HS-27A (cell line): ENCODE measurements at regions not wholly inside any gene's neighbourhood (a gene's known extent, or its start where the extent isn't known, plus 50 kb on each side); places are given as distances from the start of the nearest gene placed in this dataset.
"Not testable (repeated sequence)": the region's sequence is repeated elsewhere in the genome, so short reads cannot be mapped to it uniquely, and the experiment has no call there.

Experiments
- DNase-seq: peaks from one replicate; pipeline ENCODE4 v3.0.0-alpha.2; 2012; ENCODE audit warnings: low read depth, missing footprints

DNA sequence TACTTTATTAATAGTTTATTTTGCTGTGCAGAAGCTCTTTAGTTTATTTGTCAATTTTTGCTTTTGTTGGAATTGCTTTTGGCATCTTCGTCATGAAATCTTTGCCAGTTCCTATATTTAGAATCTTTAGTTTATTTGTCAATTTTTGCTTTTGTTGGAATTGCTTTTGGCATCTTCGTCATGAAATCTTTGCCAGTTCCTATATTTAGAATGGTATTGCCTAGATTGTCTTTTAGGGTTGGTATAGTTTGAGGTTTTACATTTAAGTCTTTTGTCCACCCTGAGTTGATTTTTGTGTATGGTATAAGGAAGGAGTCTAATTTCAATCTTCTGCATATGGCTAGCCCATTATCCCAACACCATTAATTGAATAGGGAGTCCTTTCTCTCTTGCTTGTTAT lies 93.9 kb upstream of the TCF21 start:
- not testable (repeated sequence) for DNase-seq

DNA sequence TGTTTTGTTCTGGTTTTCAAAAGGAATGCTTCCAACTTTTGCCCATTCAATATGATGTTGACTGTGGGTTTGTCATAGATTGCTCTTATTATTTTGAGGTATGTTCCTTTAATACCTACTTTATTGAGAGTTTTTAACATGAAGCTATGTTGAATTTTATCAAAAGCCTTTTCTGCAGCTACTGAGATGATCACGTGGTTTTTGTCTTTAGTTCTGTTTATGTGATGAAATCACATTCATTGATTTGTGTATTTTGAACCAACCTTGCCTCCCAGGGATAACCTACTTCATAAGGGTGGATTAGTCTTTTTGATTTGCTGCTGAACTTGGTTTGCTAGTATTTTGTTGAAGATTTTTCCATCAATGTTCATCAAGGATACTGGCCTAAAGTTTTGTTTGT lies 92.7 kb upstream of the TCF21 start:
- no peak for DNase-seq

- DNase-seq = no peak
Observed at GRCh38 chr6:133799043-133799442, 89.9 kb upstream of the TCF21 start.

GRCh38 chr6:133802861-133803260 lies 86.1 kb upstream of the TCF21 start:
- no peak for DNase-seq

GRCh38 chr6:133804265-133804664 lies 84.6 kb upstream of the TCF21 start:
- no peak for DNase-seq

- DNase-seq = no peak
Observed at GRCh38 chr6:133805876-133806275, 83.0 kb upstream of the TCF21 start.

DNA sequence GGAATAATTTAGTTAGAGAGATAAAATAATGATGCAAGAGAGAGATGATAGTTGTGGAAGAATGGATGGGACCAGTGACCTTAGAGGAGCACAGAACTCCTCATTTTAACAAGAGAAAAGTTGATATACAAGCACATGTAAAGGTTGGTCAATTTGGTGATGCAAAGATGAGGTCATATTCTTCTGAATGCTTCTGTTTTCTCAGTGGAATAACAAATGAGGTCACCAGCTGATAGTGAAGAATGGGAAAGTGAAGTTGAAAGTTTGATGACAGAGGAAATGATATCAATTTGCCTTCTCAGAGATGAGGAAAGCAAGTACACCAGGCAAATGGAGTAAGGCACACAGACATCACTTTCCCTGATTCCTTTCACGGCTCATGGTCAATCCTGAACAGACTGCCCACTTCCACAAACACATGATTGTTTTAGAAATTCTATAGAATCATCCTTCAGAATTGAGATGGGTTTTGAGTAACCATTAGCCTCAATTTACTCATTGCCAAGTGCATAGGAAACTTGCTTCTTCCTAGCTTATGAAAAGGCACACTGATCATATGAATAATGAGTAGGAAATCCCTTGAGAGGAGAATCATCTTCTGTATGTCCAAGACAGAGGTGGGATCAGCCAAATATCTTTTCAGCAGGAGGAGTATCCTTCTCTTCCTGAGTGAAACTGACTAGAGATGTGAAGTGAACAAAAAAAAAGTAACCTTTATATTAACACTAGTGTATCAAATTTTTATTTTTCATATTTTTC lies 82.4 kb upstream of the TCF21 start:
- DNase-seq = no peak

DNA sequence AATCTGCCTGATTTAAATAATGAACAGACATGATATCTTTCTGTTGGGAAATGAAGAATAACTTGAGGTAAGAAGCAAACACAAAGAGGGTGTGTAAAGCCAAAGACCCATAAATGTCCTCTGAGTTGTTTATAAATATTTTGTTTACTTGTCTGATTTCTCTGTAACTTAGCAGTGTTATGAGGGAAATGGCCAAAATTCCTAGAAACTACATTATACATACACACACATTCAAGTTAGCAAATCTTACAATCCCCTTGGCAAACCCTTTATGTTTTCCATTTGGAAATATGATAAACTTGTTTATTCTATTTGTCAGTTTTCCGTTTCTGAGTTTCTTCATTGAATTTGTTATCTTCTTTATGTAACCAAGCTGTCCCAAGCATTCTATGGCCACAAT lies 81.4 kb upstream of the TCF21 start:
- DNase-seq = no peak

GRCh38 chr6:133809406-133809805 lies 79.5 kb upstream of the TCF21 start:
- no peak for DNase-seq

DNA sequence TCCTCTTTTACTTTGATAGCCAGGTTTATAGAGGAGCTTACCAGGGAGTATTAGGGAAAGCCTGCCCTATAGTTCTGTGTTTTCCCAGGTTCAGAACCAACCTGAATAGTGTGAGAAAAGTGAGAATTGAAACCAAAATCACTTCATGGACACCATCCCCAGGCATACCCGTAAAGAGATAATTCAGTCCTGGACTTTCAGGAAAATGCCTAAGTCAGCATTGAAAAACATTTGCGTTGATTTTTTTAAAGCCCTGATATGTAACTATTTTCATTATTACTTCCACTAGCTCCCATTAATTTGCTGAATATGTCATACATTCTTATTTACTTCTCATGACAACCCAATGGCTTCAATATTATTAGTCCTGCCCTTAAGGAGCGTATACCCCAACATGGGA lies 77.4 kb upstream of the TCF21 start:
- DNase-seq = no peak

- not testable (repeated sequence) for DNase-seq
Observed at GRCh38 chr6:133812446-133812845, 76.5 kb upstream of the TCF21 start.

- DNase-seq = no peak
Observed at GRCh38 chr6:133814238-133814637, 74.7 kb upstream of the TCF21 start.

DNA sequence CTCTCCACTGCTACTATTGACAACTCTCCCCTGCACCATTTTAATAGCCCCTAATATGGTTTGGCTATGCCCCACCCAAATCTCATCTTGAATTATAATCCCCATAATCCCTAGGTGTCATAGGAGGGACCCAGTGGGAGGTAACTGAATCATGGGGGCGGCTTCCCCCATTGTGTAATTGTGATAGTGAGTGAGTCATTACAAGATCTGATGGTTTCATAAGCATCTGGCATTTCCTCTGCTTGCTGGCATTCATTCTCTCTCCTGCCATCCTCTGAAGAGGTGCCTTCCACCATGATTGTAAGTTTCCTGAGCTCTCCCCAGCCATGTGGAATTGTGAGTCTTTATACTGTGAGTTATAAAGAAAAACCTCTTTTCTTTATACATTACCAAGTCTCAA lies 74.1 kb upstream of the TCF21 start:
- no peak for DNase-seq

DNA sequence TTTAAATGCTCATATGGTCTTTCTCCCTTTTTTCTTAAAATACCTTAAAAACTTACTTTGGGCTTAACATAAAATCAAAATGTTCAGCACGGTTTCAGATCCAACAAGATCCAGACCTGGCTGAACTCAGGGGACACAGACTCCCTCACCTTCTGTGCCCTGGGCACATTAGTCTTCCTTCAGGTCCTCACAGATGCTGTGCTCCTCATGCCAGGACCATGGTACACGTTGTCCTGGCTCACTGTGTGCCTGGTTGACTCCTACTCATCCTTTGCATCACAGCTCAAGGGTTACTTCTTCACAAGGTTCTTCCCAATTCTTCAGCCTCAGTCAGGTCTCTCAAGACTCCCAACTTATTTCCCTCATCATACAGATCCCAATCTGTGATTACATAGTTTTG lies 73.6 kb upstream of the TCF21 start:
- DNase-seq = no peak

DNA sequence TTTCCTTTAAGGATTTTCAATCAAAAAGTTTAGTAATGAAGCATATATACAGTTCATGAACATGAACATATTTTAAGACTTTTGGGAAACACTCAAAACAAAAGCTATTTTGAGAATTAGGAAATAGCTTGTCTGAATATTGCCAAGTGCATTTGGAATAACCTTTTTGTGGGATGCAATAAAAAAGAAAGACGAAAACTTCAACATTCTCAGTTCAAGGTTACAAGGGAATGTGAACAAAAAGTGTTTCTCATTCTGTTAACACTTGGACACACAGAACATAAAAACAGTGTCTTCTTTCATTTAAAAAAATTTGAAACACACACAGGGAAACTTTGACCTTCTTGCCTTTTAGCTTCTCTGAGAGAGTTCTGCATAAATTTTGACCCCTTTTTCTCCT lies 72.7 kb upstream of the TCF21 start:
- no peak for DNase-seq

- no peak for DNase-seq
Observed at GRCh38 chr6:133817460-133818047, 71.4 kb upstream of the TCF21 start.

DNA sequence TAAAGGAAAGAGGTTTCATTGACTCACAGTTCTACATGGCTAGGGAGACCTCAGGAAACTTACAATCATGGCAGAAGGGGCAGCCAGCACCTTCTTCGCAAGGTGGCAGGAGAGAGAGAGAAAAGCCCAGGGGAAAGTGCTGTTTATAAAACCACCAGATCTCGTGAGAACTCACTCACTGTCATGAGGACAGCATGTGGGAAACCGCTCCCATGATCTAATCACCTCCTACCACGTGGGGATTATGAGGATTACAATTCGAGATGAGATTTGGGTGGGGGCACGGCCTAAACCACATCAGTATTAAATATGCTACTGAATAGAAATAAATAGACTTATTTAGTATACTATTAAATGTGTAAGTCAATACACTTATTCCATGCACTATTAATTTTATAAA lies 70.6 kb upstream of the TCF21 start:
- DNase-seq = no peak

DNA sequence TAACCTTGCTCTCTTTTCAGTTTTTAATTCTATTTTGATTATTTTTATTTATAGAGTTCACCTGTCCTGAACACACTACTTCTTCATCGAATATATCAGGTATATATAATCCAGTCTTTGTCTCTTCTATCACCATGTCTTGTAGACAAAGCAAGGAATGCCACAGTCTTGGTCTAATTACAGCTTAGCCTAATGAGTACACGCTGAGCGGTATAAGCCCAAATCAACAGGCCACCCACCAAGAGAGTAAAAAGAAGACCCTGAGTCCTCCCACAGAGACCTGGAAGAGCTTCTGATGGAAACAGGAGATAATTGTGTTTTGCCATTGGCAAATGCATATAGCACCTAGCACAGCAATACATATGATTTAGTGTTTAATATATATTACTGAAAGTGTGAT lies 68.7 kb upstream of the TCF21 start:
- DNase-seq = no peak

DNA sequence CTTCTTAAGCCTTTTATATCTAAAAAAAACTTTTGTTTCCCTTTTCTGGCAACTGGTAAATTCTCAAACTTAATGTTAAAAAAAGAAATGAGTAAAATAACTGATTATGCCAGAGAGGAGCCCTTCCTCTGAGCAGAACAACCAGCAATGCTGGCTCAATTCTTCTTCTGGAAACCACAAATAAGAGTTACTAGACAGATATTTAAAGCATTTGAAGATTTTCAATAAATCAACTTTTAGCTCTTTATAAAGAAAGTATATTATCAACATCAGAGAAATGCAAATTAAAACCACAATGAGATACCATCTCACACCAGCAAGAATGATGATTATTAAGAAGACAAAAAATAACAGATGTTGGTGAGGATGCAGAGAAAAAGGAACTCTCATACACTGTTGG lies 61.1 kb upstream of the TCF21 start:
- DNase-seq = no peak

DNA sequence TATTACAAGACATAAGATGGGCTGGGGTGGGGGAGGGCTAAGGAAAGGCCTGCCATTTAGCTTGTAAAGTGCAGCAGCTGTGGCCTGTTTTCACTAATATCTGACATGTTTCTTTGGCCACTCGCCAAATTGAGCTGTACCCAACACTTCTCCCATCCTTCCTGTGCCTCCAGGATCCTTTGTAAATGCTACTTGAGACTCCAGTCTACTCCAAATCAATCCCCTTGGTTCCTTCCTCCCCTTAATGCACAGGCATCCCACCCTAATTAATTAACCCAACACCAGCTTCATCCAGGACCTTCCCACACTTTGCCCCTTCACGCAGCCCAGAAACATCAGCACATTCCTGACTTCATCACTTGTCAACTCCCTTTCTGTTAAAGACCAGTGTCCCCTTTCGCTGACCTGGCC lies 55.0 kb upstream of the TCF21 start:
- DNase-seq = no peak

DNA sequence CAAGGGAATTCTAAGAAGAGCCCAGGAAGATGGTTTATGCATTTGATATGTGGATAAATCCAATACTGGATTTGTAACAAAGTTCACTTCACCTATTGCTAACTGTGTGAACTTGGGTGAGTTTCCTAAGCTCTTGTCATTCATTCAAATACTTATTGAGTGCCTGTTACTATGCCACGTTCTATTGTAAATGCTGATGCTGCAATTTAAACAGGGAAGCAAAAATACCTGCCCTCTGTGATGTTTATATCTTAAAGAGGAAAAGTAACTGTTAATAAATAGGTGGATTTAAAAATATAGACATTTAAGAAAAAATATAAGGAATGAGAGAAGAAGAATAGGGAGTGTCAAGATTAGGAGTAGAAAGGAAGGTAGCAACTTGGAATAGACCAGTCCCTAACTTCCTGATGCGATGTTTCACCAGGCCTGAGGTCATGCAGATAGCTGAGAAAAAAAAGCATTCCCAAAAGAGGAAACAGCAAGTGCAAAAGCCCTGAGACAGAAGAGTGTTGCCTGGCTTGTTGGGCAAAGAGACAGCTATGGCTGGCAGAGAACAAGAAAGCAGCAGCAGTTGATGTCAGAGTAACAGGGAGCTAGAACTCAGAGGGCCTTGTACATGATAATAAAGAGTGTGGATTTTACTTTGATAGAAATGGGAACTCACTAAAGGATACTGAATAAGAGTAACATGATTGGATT lies 54.3 kb upstream of the TCF21 start:
- DNase-seq = no peak

GRCh38 chr6:133835901-133836300 lies 53.0 kb upstream of the TCF21 start:
- no peak for DNase-seq

GRCh38 chr6:133837801-133838349 lies 51.0 kb upstream of the TCF21 start:
- DNase-seq = no peak
